ENCODE measurements at regions not wholly inside any gene's neighbourhood (a gene's known extent, or its start where the extent isn't known, plus 50 kb on each side); places are given as distances from the start of the nearest gene placed in this dataset.

GRCh38 chr9:107172160-107172978 lies 110.7 kb upstream of the RAD23B start:
- DNase-seq, result peak; percentile 76

GRCh38 chr9:107172979-107173347 lies 110.1 kb upstream of the RAD23B start:
- no peak for DNase-seq

GRCh38 chr9:107173422-107174180 lies 109.5 kb upstream of the RAD23B start:
- DNase-seq, result no peak

DNA sequence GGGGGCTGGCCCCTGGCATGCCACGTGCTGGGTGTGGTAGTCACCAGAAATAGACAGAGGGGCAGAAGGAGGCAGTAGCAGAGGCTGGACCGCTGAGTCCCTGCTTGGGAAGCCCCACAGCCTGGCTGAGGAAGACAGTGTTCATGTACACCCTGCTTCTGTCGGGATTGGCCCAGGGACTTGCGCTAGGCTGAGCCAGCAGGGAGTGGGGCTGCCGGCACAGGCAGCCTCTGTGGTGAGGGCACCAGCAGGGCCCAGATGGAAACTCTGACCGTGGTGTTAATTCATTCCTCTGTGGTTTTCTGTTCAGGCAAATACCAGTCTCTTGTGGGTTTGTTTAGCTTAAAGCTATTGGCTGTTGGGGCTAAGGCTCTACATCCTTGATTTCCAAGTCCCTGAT lies 108.6 kb upstream of the RAD23B start:
- DNase-seq, result peak; percentile 34

DNA sequence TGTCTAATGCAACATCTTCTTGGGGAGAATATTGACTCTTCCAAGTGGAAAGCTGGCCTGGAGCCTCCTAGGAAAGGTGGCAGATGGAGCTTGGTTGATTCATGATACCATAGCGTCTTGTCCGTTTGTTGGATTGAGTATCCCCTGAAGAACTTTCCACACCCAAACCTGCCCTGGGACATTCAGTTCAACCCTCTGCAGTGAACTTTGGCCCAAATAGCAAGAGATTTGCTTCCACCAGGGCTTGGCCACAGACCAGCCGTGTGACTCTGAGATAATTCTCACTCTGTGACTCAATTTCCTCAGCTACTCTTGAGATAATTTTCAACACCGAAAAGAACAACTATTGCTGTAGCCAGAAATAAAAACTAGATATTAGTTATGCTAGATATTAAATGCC lies 108.0 kb upstream of the RAD23B start:
- no peak for DNase-seq

DNA sequence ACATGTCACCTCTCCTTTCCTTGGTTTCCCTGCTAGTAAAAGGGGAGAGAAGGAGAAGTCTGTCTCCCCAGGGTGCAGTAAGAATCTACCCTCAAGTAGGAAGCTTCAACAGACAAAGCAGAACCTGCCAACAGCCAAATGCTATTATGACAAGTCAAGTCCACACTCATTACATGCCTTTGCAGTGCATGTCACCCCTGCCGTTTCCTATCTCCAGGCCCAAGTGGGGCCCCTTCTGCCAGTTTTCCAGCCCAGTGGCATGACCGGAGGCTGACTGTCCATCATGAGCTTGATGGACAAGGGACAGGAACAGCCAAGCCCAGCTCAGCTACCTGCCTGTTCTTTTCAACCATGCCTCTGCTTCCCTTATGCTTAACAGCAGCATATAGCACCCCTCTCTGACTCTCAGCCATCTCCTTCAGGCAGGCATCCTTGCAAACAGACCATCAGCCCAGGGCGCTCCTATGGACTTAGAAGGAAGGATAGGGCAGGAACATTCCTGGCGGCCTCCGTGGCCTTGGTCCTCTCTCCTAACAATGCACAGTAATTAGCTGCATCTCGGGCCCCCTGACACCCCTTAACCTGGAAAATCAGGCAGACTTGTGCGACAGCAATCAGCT lies 107.2 kb upstream of the RAD23B start:
- no peak for DNase-seq

DNA sequence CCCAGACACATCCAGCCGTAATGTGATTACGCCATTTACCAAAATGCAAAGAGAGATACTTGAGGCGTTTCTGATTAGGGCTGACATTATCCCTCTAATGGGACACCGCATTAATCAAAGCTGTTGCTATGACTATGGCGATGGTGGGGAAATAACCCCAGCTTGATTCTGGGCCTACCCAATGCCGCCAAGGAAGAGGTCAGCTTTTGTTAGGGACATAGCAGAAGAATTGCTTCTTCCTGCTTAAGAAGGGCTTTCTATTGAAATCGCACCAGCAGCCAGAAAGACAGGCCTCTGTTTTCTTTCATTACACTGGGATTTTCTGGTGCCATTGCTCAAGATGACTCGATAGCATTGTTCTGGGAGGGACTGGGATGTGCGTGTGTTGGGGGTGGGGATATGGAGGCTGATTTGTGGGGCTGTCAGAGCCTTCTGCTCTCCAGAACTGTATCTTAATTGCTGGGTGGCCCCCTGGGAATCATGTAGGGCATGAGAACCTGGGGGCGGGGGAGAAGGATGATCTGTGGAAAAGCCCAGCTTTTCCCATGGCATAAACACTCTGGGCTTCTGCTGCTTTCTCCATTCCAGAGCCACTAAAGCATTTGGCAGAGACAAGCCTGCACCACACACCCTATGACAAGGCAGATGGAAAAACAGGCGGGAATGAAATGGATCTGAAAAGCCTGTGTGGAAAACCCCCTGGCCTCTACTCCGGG lies 106.5 kb upstream of the RAD23B start:
- no peak for DNase-seq

GRCh38 chr9:107177243-107177839 lies 105.7 kb upstream of the RAD23B start:
- DNase-seq, result no peak

GRCh38 chr9:107177857-107178256 lies 105.2 kb upstream of the RAD23B start:
- no peak for DNase-seq

- DNase-seq, result peak; percentile 37
These were observed 104.8 kb upstream of the RAD23B start for GRCh38 chr9:107178293-107178692.

DNA sequence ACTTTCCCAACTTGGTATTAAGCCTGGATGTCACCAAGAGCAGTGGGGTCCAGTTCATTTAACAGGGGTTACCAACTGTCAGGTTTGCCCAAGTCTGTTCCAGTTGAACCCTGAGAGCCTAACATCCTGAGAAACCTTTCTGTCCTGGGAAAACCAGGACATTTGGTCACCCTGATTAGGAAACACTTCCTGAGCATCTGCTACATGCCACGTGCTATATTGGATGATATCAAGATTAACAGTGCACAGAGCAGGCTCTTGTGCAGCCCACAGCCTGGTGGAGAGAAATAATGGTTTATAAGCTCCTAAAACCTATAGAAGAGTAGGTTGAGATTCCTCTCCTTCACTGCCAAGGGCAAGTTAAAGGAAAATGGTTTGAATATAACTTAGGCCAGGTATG lies 102.9 kb upstream of the RAD23B start:
- no peak for DNase-seq

- DNase-seq, result no peak
These were observed 99.9 kb upstream of the RAD23B start for GRCh38 chr9:107183176-107183575.

DNA sequence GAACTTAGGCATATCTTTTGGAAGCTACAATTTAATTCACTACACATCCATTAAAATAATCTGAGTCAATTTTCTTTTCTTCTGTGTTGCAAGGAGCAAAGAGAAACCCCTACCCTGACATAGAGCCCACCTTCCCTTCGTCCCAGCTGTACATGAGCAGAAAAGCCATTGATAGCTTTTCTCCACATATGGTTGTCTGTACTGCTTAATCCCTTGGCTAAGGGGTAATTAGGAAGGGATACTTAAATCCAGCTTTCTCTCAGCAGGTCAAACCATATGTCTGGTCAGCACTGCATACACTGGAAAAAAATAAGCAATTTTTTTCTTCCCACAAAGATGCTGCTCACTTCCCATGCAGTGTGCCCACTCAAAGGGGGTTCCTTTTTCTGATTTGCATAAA lies 94.7 kb upstream of the RAD23B start:
- no peak for DNase-seq

DNA sequence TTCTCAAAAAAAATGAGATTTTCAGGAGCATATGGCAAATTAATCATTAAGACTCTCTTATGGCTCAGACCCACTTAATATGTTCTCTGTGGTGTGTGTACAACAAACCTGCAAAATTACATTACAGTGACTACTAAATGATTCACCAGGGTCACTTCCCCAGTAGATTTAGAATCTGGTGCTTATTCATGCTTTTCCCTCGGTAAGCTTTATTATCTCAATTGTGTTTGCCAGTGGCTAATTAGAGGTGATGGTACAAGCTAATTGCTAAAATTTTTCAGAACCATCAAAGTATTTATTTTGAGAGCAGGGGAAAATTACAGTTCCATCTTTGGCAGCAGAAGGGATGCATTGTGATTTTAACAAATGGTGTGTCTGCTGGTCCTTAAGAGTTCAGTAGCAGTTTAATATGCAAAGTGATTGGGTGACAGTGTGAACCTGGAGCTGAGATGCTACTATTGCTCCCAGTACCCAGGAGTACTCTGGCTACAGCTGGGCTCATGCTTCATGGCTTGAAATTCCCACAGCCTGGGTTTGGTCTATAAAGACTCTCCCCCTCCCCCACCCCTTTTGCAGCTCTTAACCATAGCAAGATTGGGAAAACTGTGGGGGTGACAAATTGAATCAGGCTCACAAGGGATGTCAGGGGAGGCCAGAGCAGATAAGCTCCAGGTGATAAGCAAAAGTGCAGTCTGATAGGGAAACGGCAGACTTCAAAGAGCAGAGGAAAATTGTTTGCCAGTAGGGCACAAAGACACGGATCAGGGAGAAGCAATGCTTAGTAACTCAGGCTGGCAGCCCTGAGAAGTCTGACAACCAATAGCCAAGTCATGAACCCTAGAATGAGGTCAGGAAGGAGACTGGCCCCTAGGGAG lies 92.8 kb upstream of the RAD23B start:
- DNase-seq, result peak; percentile 69

DNA sequence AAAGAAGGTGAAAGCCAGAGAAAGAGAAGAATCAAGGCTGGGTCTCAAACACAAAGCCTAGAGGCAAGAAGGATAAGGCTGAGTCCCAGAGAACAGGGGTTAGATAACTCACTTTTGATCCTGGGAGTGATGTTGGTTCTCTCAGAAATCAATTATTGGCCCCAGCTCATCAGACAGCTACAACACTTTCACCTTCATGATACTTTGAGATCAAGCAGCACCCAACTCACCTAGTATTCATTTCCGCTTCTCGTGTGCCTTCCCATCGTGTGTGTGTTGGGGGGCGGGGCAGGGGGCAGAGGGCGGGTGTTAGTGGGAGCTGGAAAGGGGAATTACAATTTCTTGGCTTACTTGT lies 92.2 kb upstream of the RAD23B start:
- DNase-seq, result no peak

DNA sequence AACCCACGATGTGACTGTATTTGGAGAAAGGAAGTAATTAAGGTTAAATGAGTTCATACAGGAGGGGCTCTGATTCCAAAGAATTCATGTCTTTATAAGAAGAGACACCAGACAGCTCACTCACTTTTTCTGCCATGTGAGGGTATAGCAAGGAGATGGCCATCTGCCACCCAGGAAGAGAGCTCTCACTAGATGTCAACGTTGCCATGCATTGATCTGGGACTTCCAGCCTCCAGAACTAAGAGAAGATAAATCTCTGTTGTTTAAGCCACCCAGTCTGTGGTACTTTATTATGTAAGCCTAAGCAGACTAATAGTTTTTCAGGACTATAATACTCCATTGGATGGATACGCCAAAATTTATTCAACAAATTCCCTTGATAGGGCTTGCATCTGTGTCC lies 89.8 kb upstream of the RAD23B start:
- no peak for DNase-seq

- DNase-seq, result no peak
These were observed 84.4 kb upstream of the RAD23B start for GRCh38 chr9:107198718-107199117.

DNA sequence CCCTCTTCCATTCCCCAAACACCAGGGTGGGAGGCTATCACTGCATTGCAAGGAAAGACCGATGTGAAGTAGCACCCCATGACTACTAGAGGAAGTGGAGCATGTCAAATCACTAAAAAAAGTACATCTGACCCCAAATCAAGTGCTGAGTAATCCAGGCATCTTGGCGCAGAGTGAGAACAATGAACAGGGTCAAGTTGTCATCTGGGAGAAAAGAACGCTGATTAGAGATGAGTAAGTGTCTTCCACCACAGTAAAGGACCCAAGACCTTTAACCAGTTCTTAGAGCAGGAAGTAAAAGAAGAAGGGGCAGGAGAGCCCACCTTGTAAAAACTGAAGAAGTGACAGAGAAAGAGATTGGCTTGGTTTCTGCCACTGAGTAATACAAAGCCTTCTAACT lies 75.0 kb upstream of the RAD23B start:
- peak; percentile 73 for DNase-seq

- DNase-seq, result no peak
These were observed 72.3 kb upstream of the RAD23B start for GRCh38 chr9:107210775-107211174.

DNA sequence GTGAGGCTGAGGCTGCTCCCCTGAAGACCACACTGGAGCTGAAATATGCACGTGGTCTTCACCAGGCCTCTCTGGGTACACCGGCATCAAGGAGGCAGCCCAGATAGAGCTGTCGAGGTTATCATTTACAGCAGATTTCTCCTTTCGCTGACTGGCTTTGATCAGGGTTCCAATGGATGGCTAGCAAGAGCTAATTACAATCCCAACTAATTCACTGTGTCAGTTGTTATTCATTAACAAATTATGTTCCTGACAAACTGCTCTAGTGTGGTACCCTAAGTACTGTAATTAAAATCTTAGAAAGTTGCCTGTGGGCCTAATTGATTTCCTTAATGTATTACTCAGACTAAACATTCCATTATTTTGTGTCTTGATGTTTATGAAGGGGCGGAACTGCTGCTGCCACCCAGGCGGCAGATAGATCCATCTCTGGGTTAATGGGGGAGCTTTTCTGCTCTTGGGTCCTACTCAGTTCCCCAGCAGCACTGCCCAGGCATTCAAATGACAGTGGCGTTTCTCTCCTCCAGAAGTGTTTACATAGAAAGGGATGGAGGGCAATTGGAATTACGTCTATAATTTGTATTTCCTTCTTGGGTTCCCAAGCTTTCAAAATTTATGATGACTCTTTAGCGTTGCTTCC lies 71.7 kb upstream of the RAD23B start:
- DNase-seq, result no peak

- DNase-seq, result no peak
These were observed 70.5 kb upstream of the RAD23B start for GRCh38 chr9:107212613-107213012.
